WERI-Rb-1 (cell line): ENCODE measurements at regions not wholly inside any gene's neighbourhood (a gene's known extent, or its start where the extent isn't known, plus 50 kb on each side); places are given as distances from the start of the nearest gene placed in this dataset.
A peak's percentile ranks its signal among the peaks of the same experiment; 100 is the strongest.

Experiments used
- DNase-seq: peaks from one replicate; pipeline ENCODE4 v3.0.0-alpha.2; 2020
- H3K27ac ChIP-seq: fragments of 250-450 bp; sonication (Bioruptor Pico); 2 replicates; pipeline ENCODE4 v1.5.1; 2020; ENCODE audit warnings: mild to moderate bottlenecking, moderate library complexity
- H3K27me3 ChIP-seq: fragments of 250-450 bp; sonication (Bioruptor Pico); 2 replicates; pipeline ENCODE4 v1.5.1; 2021; ENCODE audit warnings: mild to moderate bottlenecking, low read depth, moderate library complexity; ENCODE audit not compliant: insufficient read depth, severe bottlenecking
- H3K36me3 ChIP-seq: fragments of 250-450 bp; sonication (Bioruptor Pico); 2 replicates; pipeline ENCODE4 v1.5.1; 2020; ENCODE audit warnings: mild to moderate bottlenecking, moderate library complexity
- H3K4me3 ChIP-seq: 2 replicates; pipeline ENCODE4 v1.5.1; 2011; ENCODE audit warnings: low read depth, mild to moderate bottlenecking, control low read depth, low read length
- H3K9me3 ChIP-seq: fragments of 250-450 bp; sonication (Bioruptor Pico); 2 replicates; pipeline ENCODE4 v1.5.1; 2021; ENCODE audit warnings: mild to moderate bottlenecking, moderate library complexity; ENCODE audit not compliant: severe bottlenecking
- CTCF ChIP-seq: IDR thresholded peaks from 2 replicates; pipeline ENCODE4 v1.5.1; 2011; ENCODE audit warnings: low read depth, mild to moderate bottlenecking, control low read depth, inconsistent platforms, low read length

GRCh38 chr16:48003206-48003907, 152.4 kb downstream of the ABCC12 start:
- DNase-seq = no peak

GRCh38 chr16:48001324-48001895, 154.4 kb downstream of the ABCC12 start:
- Histone ChIP-seq H3K36me3 (no peaks in the 10 kb centered on the region), H3K4me3 (peak overlapping the region; percentile 26), H3K27ac (no peak overlapping the region; the same call in 1 of the 2 replicates), H3K27me3 (no peaks in the 10 kb centered on the region), H3K9me3 (no peaks in the 10 kb centered on the region)
- DNase-seq = peak; percentile 14
- no peak for TF ChIP-seq CTCF

More at GRCh38 chr16:48003206-48003907, 152.4 kb downstream of the ABCC12 start:
- H3K4me3 ChIP-seq = no peak overlapping the region
- H3K36me3 ChIP-seq = no peaks in the 10 kb centered on the region
- TF ChIP-seq CTCF = no peak
- H3K9me3 ChIP-seq = no peaks in the 10 kb centered on the region
- no peaks in the 10 kb centered on the region for H3K27me3 ChIP-seq
- H3K27ac ChIP-seq = no peak overlapping the region

- H3K36me3 ChIP-seq = no peaks in the 10 kb centered on the region
- TF ChIP-seq CTCF = no peak
- H3K27me3 ChIP-seq = no peaks in the 10 kb centered on the region
- no peak overlapping the region for H3K27ac ChIP-seq
- DNase-seq = no peak
- H3K4me3 ChIP-seq = no peak overlapping the region
- H3K9me3 ChIP-seq = no peaks in the 10 kb centered on the region
These were observed 155.2 kb downstream of the ABCC12 start for GRCh38 chr16:48000622-48001021.

- H3K36me3 ChIP-seq = no peaks in the 10 kb centered on the region
- H3K27me3 ChIP-seq = no peaks in the 10 kb centered on the region
These were observed 156.2 kb downstream of the ABCC12 start for GRCh38 chr16:47999595-47999994.

GRCh38 chr16:47995354-47995753, 160.4 kb downstream of the ABCC12 start:
- Histone ChIP-seq H3K27ac (no peak overlapping the region), H3K27me3 (no peaks in the 10 kb centered on the region), H3K4me3 (no peak overlapping the region), H3K36me3 (no peaks in the 10 kb centered on the region), H3K9me3 (peaks cover 2% of the 10 kb centered on the region)
- DNase-seq = no peak
- no peak for TF ChIP-seq CTCF

More at GRCh38 chr16:47999595-47999994, 156.2 kb downstream of the ABCC12 start:
- Histone ChIP-seq H3K4me3 (no peak overlapping the region), H3K9me3 (no peaks in the 10 kb centered on the region), H3K27ac (no peak overlapping the region)
- DNase-seq = no peak
- no peak for TF ChIP-seq CTCF
